Trophoblast cell (in vitro differentiated cells and primary cell): ENCODE measurements at regions not wholly inside any gene's neighbourhood (a gene's known extent, or its start where the extent isn't known, plus 50 kb on each side); places are given as distances from the start of the nearest gene placed in this dataset.

Experiments
- DNase-seq, 2 donors: peaks; one replicate each; pipeline ENCODE4 v3.0.0-alpha.2; 2016
- H2AFZ ChIP-seq: 2 replicates; pipeline ENCODE4 v1.6.1; 2013; ENCODE audit warnings: low read length, moderate library complexity, mild to moderate bottlenecking; ENCODE audit not compliant: insufficient read depth, poor library complexity
- H2AK5ac ChIP-seq: 2 replicates; pipeline ENCODE4 v1.6.1; 2013; ENCODE audit warnings: mild to moderate bottlenecking, low read length
- H2BK120ac ChIP-seq: 2 replicates; pipeline ENCODE4 v1.6.1; 2013; ENCODE audit warnings: low read length, mild to moderate bottlenecking, moderate library complexity; ENCODE audit not compliant: insufficient read depth, poor library complexity
- H2BK12ac ChIP-seq: 2 replicates; pipeline ENCODE4 v1.6.1; 2013; ENCODE audit warnings: mild to moderate bottlenecking, low read length, moderate library complexity
- H2BK5ac ChIP-seq: 2 replicates; pipeline ENCODE4 v1.6.1; 2013; ENCODE audit warnings: low read length, low read depth, moderate library complexity, mild to moderate bottlenecking; ENCODE audit not compliant: poor library complexity
- H3K14ac ChIP-seq: 2 replicates; pipeline ENCODE4 v1.6.1; 2013; ENCODE audit warnings: mild to moderate bottlenecking, low read length
- H3K18ac ChIP-seq: 2 replicates; pipeline ENCODE4 v1.6.1; 2013; ENCODE audit warnings: mild to moderate bottlenecking, low read length
- H3K23ac ChIP-seq: 2 replicates; pipeline ENCODE4 v1.6.1; 2013; ENCODE audit warnings: low read length
- H3K27ac ChIP-seq: 2 replicates; pipeline ENCODE4 v1.5.1; 2013; ENCODE audit warnings: low read depth, mild to moderate bottlenecking, inconsistent platforms, low read length, moderate library complexity
- H3K27me3 ChIP-seq: 2 replicates; pipeline ENCODE4 v1.6.1; 2013; ENCODE audit warnings: inconsistent platforms, mild to moderate bottlenecking, low read length, moderate library complexity; ENCODE audit not compliant: insufficient read depth
- H3K36me3 ChIP-seq, 2 experiments: 1 replicate in 1 of 2; 2 replicates in 1 of 2; pipeline ENCODE4 v1.6.1; 2013; ENCODE audit warnings: low read length in 2 of 2, mild to moderate bottlenecking in 2 of 2, moderate library complexity in 1 of 2; ENCODE audit not compliant: insufficient read depth in 2 of 2, control insufficient read depth in 1 of 2
- H3K4ac ChIP-seq: 2 replicates; pipeline ENCODE4 v1.6.1; 2013; ENCODE audit warnings: low read depth, mild to moderate bottlenecking, low read length, moderate library complexity
- H3K4me1 ChIP-seq, 2 experiments: 1 replicate in 1 of 2; 2 replicates in 1 of 2; pipeline ENCODE4 v1.6.1; 2013; ENCODE audit warnings: low read length in 2 of 2, mild to moderate bottlenecking in 2 of 2, moderate library complexity in 1 of 2; ENCODE audit not compliant: insufficient read depth in 2 of 2, control insufficient read depth in 1 of 2
- H3K4me2 ChIP-seq: 2 replicates; pipeline ENCODE4 v1.6.1; 2013; ENCODE audit warnings: inconsistent platforms, mild to moderate bottlenecking, low read length, moderate library complexity
- H3K4me3 ChIP-seq: 2 replicates; pipeline ENCODE4 v1.5.1; 2013; ENCODE audit warnings: mild to moderate bottlenecking, low read depth, low read length, inconsistent platforms
- H3K79me1 ChIP-seq: one replicate; pipeline ENCODE4 v1.6.1; 2013; ENCODE audit warnings: low read length
- H3K79me2 ChIP-seq: 2 replicates; pipeline ENCODE4 v1.6.1; 2013; ENCODE audit warnings: low read length, mild to moderate bottlenecking; ENCODE audit not compliant: control insufficient read depth, insufficient read depth, poor library complexity
- H3K9ac ChIP-seq: 2 replicates; pipeline ENCODE4 v1.6.1; 2013; ENCODE audit warnings: mild to moderate bottlenecking, low read length
- H3K9me3 ChIP-seq: 2 replicates; pipeline ENCODE4 v1.6.1; 2013; ENCODE audit warnings: low read depth, mild to moderate bottlenecking, control low read depth, inconsistent platforms, low read length; ENCODE audit not compliant: insufficient read depth
- H4K12ac ChIP-seq: 2 replicates; pipeline ENCODE4 v1.6.1; 2013; ENCODE audit warnings: low read depth, mild to moderate bottlenecking, low read length, moderate library complexity
- H4K8ac ChIP-seq: 2 replicates; pipeline ENCODE4 v1.6.1; 2013; ENCODE audit warnings: low read depth, mild to moderate bottlenecking, low read length, moderate library complexity
- H4K91ac ChIP-seq: one replicate; pipeline ENCODE4 v1.6.1; 2013; ENCODE audit warnings: low read depth, mild to moderate bottlenecking, low read length, moderate library complexity
- WGBS: extraction: QIAGEN DNeasy Blood & Tissue Kit; methylation state at CpG from one replicate; pipeline ENCODE4 v1.1.7; 2013; ENCODE audit warnings: missing lambda C conversion rate; ENCODE audit not compliant: insufficient read length, insufficient coverage; ENCODE audit errors: extremely low coverage; 5-methylcytosine and 5-hydroxymethylcytosine counted together

- no peak overlapping the region for H2BK120ac ChIP-seq
- no peak overlapping the region for H2AFZ ChIP-seq
- no peak overlapping the region for H3K9ac ChIP-seq
- no peaks in the 10 kb centered on the region for H3K9me3 ChIP-seq
- no peak overlapping the region for H3K14ac ChIP-seq
- H4K12ac ChIP-seq: no peak overlapping the region
- no peak overlapping the region for H3K27ac ChIP-seq
- H2BK12ac ChIP-seq: no peak overlapping the region
- H4K8ac ChIP-seq: no peak overlapping the region
- no peak overlapping the region for H4K91ac ChIP-seq
- H2AK5ac ChIP-seq: no peak overlapping the region
- WGBS: no CpG with 5 or more reads among the region's 3 CpGs
- H3K23ac ChIP-seq: no peak overlapping the region
- no peak overlapping the region for H3K18ac ChIP-seq
- DNase-seq: no peak
- H3K4me3 ChIP-seq: no peak overlapping the region
- H3K4me2 ChIP-seq: no peak overlapping the region
- no peak overlapping the region for H3K4ac ChIP-seq
- no peaks in the 10 kb centered on the region for H3K4me1 ChIP-seq
- H2BK5ac ChIP-seq: no peak overlapping the region
- H3K36me3 ChIP-seq: no peaks in the 10 kb centered on the region
- no peaks in the 10 kb centered on the region for H3K79me2 ChIP-seq
- H3K79me1 ChIP-seq: no peaks in the 10 kb centered on the region
- no peaks in the 10 kb centered on the region for H3K27me3 ChIP-seq
Measured at GRCh38 chr4:164177153-164177552, 576.8 kb upstream of the SMIM31 start.

DNA sequence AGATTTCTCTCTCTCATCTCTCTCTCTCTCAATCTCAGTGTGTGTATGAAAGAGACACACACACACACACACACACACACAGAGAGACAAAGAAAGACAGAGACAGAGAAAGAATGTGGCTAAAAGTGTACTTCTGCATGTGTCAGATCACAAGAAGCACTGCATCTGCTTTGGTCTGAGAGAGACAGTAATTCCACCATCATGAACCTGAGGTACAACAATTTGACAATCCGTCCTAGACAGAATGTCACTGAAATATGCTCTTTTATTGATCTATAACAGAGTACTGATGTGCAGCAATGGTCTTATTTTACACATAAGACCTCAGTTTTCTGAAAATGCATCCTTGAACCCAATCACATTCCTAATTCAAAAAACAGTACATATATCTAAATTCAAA lies 576.2 kb upstream of the SMIM31 start:
- no peak overlapping the region for H2AFZ ChIP-seq
- DNase-seq: no peak
- WGBS: no CpG with 5 or more reads among the region's 1 CpG
- H3K4me2 ChIP-seq: no peak overlapping the region
- H3K27me3 ChIP-seq: no peaks in the 10 kb centered on the region
- no peaks in the 10 kb centered on the region for H3K4me1 ChIP-seq
- H4K91ac ChIP-seq: no peak overlapping the region
- H2AK5ac ChIP-seq: no peak overlapping the region
- H3K18ac ChIP-seq: no peak overlapping the region
- H3K4me3 ChIP-seq: no peak overlapping the region
- no peaks in the 10 kb centered on the region for H3K9me3 ChIP-seq
- H4K12ac ChIP-seq: no peak overlapping the region
- no peak overlapping the region for H4K8ac ChIP-seq
- no peak overlapping the region for H2BK5ac ChIP-seq
- H2BK120ac ChIP-seq: no peak overlapping the region
- no peaks in the 10 kb centered on the region for H3K79me2 ChIP-seq
- H3K9ac ChIP-seq: no peak overlapping the region
- no peaks in the 10 kb centered on the region for H3K36me3 ChIP-seq
- no peak overlapping the region for H3K23ac ChIP-seq
- H3K4ac ChIP-seq: no peak overlapping the region
- no peak overlapping the region for H3K27ac ChIP-seq
- no peaks in the 10 kb centered on the region for H3K79me1 ChIP-seq
- H3K14ac ChIP-seq: no peak overlapping the region
- no peak overlapping the region for H2BK12ac ChIP-seq

- H3K27me3 ChIP-seq: no peaks in the 10 kb centered on the region
- H3K23ac ChIP-seq: no peak overlapping the region
- no peak overlapping the region for H4K12ac ChIP-seq
- no peaks in the 10 kb centered on the region for H3K79me2 ChIP-seq
- H4K91ac ChIP-seq: no peak overlapping the region
- H3K4me1 ChIP-seq: no peaks in the 10 kb centered on the region
- H2AK5ac ChIP-seq: no peak overlapping the region
- WGBS: no CpG with 5 or more reads among the region's 35 CpGs
- no peak overlapping the region for H3K9ac ChIP-seq
- no peak overlapping the region for H3K14ac ChIP-seq
- no peak overlapping the region for H3K4me2 ChIP-seq
- H3K18ac ChIP-seq: no peak overlapping the region
- H4K8ac ChIP-seq: no peak overlapping the region
- no peak overlapping the region for H3K4ac ChIP-seq
- H3K36me3 ChIP-seq: no peaks in the 10 kb centered on the region
- DNase-seq: no peak
- no peak overlapping the region for H2BK120ac ChIP-seq
- H3K27ac ChIP-seq: no peak overlapping the region
- no peaks in the 10 kb centered on the region for H3K79me1 ChIP-seq
- no peak overlapping the region for H2BK12ac ChIP-seq
- H3K9me3 ChIP-seq: no peaks in the 10 kb centered on the region
- H3K4me3 ChIP-seq: no peak overlapping the region
- no peak overlapping the region for H2BK5ac ChIP-seq
- H2AFZ ChIP-seq: no peak overlapping the region
Measured at GRCh38 chr4:164188236-164188635, 565.7 kb upstream of the SMIM31 start.

- Histone ChIP-seq H3K4me2 (no peak overlapping the region), H3K18ac (no peak overlapping the region), H4K8ac (no peak overlapping the region), H3K23ac (no peak overlapping the region), H2BK120ac (no peak overlapping the region), H4K91ac (no peak overlapping the region), H3K27ac (no peak overlapping the region), H2BK5ac (no peak overlapping the region), H2AK5ac (no peak overlapping the region), H4K12ac (no peak overlapping the region), H2AFZ (no peak overlapping the region), H3K4me3 (no peak overlapping the region), H3K4me1 (no peaks in the 10 kb centered on the region), H3K4ac (no peak overlapping the region), H3K9ac (no peak overlapping the region), H3K36me3 (no peaks in the 10 kb centered on the region), H3K27me3 (no peaks in the 10 kb centered on the region), H3K9me3 (no peaks in the 10 kb centered on the region), H2BK12ac (no peak overlapping the region), H3K79me1 (no peaks in the 10 kb centered on the region), H3K79me2 (no peaks in the 10 kb centered on the region), H3K14ac (no peak overlapping the region)
- DNase-seq: no peak
- no CpG with 5 or more reads among the region's 5 CpGs for WGBS
Measured at GRCh38 chr4:164192844-164193243, 561.1 kb upstream of the SMIM31 start.

DNA sequence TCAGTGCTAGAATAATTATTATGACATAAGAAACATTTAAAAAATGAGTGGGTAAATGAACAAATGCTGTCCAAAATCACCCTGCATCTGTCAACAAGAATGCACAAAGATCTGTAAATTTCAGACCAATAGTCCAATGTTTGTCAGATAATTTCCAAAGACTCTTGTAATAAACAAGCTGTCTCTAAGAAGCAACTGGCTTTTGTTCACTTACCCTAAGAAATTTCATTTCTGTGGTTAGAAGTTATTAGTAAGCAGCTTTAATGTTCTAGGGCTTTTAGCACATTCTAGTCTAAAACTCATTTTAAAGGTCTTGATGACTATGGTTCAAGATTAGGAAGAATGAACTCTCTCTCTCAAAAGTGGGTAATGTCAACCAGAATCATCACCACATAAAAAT lies 560.3 kb upstream of the SMIM31 start:
- H3K36me3 ChIP-seq: no peaks in the 10 kb centered on the region
- H2AK5ac ChIP-seq: no peak overlapping the region
- no peak overlapping the region for H2BK12ac ChIP-seq
- H2AFZ ChIP-seq: no peak overlapping the region
- H3K14ac ChIP-seq: no peak overlapping the region
- no peak overlapping the region for H3K27ac ChIP-seq
- no peak overlapping the region for H4K91ac ChIP-seq
- no peaks in the 10 kb centered on the region for H3K79me2 ChIP-seq
- H3K18ac ChIP-seq: no peak overlapping the region
- no peak overlapping the region for H3K4ac ChIP-seq
- H3K27me3 ChIP-seq: no peaks in the 10 kb centered on the region
- no peak overlapping the region for H3K23ac ChIP-seq
- H3K79me1 ChIP-seq: no peaks in the 10 kb centered on the region
- DNase-seq: no peak
- H3K4me2 ChIP-seq: no peak overlapping the region
- H2BK5ac ChIP-seq: no peak overlapping the region
- no peaks in the 10 kb centered on the region for H3K4me1 ChIP-seq
- H3K9ac ChIP-seq: no peak overlapping the region
- no peak overlapping the region for H4K12ac ChIP-seq
- no peak overlapping the region for H3K4me3 ChIP-seq
- H2BK120ac ChIP-seq: no peak overlapping the region
- H4K8ac ChIP-seq: no peak overlapping the region
- H3K9me3 ChIP-seq: no peaks in the 10 kb centered on the region
